H1 (cell line): ENCODE measurements at regions not wholly inside any gene's neighbourhood (a gene's known extent, or its start where the extent isn't known, plus 50 kb on each side); places are given as distances from the start of the nearest gene placed in this dataset.

Source experiments
- CTCF ChIA-PET: fragments of 300-600 bp; sonication (Branson Sonifier 250); formaldehyde crosslinking; loops from one replicate; lab custom pipeline; 2021; ENCODE audit not compliant: partially characterized antibody; lab: Charles Lee
- POLR2A ChIA-PET: fragments of 300-600 bp; sonication (Branson Sonifier 250); formaldehyde crosslinking; loops from one replicate; lab custom pipeline; 2021; ENCODE audit warnings: inconsistent platforms; ENCODE audit not compliant: partially characterized antibody; lab: Charles Lee
- DNase-seq, 2 experiments: peaks; one replicate each; pipeline versions ENCODE4 v3.0.0 to v3.0.0-alpha.2; 2010 to 2022; ENCODE audit warnings: low spot score in 2 of 2, low read depth in 1 of 2, mixed read lengths in 1 of 2
- FAIRE-seq: peaks from 2 replicates; lab custom pipeline; 2011; peaks lifted over from hg19 to GRCh38; lab: Jason Lieb, UNC
- H2AFZ ChIP-seq: 2 replicates; pipeline ENCODE4 v1.8.1; 2012; ENCODE audit warnings: low read length, inconsistent platforms
- H2AK5ac ChIP-seq: 2 replicates; pipeline ENCODE4 v1.6.1; 2013; ENCODE audit warnings: low read depth, low read length
- H2BK120ac ChIP-seq: replicated peaks from 2 replicates; pipeline ENCODE3; 2013; ENCODE audit warnings: low read depth, low read length, inconsistent platforms
- H2BK12ac ChIP-seq: 2 replicates; pipeline ENCODE4 v1.6.1; 2013; ENCODE audit warnings: low read depth, low read length
- H2BK15ac ChIP-seq: 2 replicates; pipeline ENCODE4 v1.6.1; 2013; ENCODE audit warnings: low read length
- H2BK20ac ChIP-seq: 2 replicates; pipeline ENCODE4 v1.6.1; 2013; ENCODE audit warnings: low read length
- H2BK5ac ChIP-seq: 2 replicates; pipeline ENCODE4 v1.6.1; 2013; ENCODE audit warnings: low read depth, low read length
- H3K14ac ChIP-seq: 2 replicates; pipeline ENCODE4 v1.6.1; 2013; ENCODE audit warnings: inconsistent platforms; ENCODE audit not compliant: insufficient read length
- H3K18ac ChIP-seq: 2 replicates; pipeline ENCODE4 v1.6.1; 2013; ENCODE audit warnings: low read length; ENCODE audit errors: extremely low read depth
- H3K23ac ChIP-seq: 2 replicates; pipeline ENCODE4 v1.6.1; 2013; ENCODE audit warnings: inconsistent platforms; ENCODE audit not compliant: insufficient read length
- H3K23me2 ChIP-seq: 2 replicates; pipeline ENCODE4 v1.6.1; 2013; ENCODE audit warnings: low read depth, low read length
- H3K27ac ChIP-seq: 2 replicates; pipeline ENCODE4 v1.6.1; 2011; ENCODE audit warnings: low read depth, low read length, inconsistent platforms
- H3K27me3 ChIP-seq, 4 experiments: replicated peaks in 1 of 4; 1 replicate in 1 of 4; 2 replicates in 3 of 4; pipeline versions ENCODE4 v1.6.1 to v1.8.1; 2011 to 2013; ENCODE audit warnings: low read length in 3 of 4, mild to moderate bottlenecking in 3 of 4, inconsistent platforms in 2 of 4, mixed read lengths in 2 of 4, moderate library complexity in 1 of 4; ENCODE audit not compliant: control insufficient read depth in 3 of 4, insufficient read depth in 3 of 4; ENCODE audit errors: extremely low read depth in 1 of 4
- H3K36me3 ChIP-seq, 4 experiments: 2 replicates each; pipeline versions ENCODE4 v1.6.1 to v1.8.1; 2011 to 2013; ENCODE audit warnings: mild to moderate bottlenecking in 4 of 4, low read length in 3 of 4, moderate library complexity in 2 of 4, control low read depth in 1 of 4, inconsistent platforms in 1 of 4; ENCODE audit not compliant: insufficient read depth in 4 of 4, control insufficient read depth in 2 of 4
- H3K4ac ChIP-seq: replicated peaks from 2 replicates; pipeline ENCODE3; 2013; ENCODE audit warnings: low read length, low read depth, mixed read lengths, inconsistent platforms; ENCODE audit not compliant: insufficient read length
- H3K4me1 ChIP-seq, 4 experiments: replicated peaks in 1 of 4; 1 replicate in 1 of 4; 2 replicates in 3 of 4; pipeline versions ENCODE4 v1.6.1 to v1.8.1; 2011 to 2013; ENCODE audit warnings: low read length in 3 of 4, inconsistent platforms in 2 of 4, mixed read lengths in 1 of 4; ENCODE audit not compliant: insufficient read depth in 4 of 4, control insufficient read depth in 3 of 4
- H3K4me2 ChIP-seq, 2 experiments: 2 replicates each; pipeline versions ENCODE4 v1.6.1 to v1.8.1; 2011 to 2013; ENCODE audit warnings: low read depth in 2 of 2, low read length in 2 of 2, control low read depth in 1 of 2, inconsistent platforms in 1 of 2, mild to moderate bottlenecking in 1 of 2; ENCODE audit not compliant: insufficient read depth in 1 of 2
- H3K4me3 ChIP-seq, 4 experiments: fragments of 200-600, 300-600 bp in 1 of 4; sonication (generic), shearing (Covaris generic), sonication (Bioruptor Twin) in 1 of 4; 2 replicates each; pipeline versions ENCODE4 v1.5.1 to v1.8.1; 2011 to 2016; ENCODE audit warnings: low read length in 4 of 4, low read depth in 3 of 4, control low read depth in 2 of 4, inconsistent platforms in 2 of 4, mild to moderate bottlenecking in 2 of 4, mixed read lengths in 1 of 4, moderate library complexity in 1 of 4; ENCODE audit not compliant: insufficient read depth in 2 of 4; ENCODE audit errors: extremely low read depth in 1 of 4
- H3K56ac ChIP-seq: replicated peaks from 2 replicates; pipeline ENCODE3; 2013; ENCODE audit warnings: low read depth, mild to moderate bottlenecking, mixed read lengths, low read length, inconsistent platforms; ENCODE audit not compliant: insufficient read length
- H3K79me1 ChIP-seq: 2 replicates; pipeline ENCODE4 v1.6.1; 2013; ENCODE audit warnings: low read depth, low read length, control low read depth
- H3K79me2 ChIP-seq, 2 experiments: 2 replicates each; pipeline versions ENCODE4 v1.6.1 to v1.8.1; 2012 to 2013; ENCODE audit warnings: low read length in 2 of 2, mild to moderate bottlenecking in 2 of 2, inconsistent platforms in 1 of 2; ENCODE audit not compliant: insufficient read depth in 2 of 2, control insufficient read depth in 1 of 2
- H3K9ac ChIP-seq, 4 experiments: replicated peaks in 1 of 4; 1 replicate in 1 of 4; 2 replicates in 3 of 4; pipeline versions ENCODE4 v1.6.1 to v1.8.1; 2011 to 2013; ENCODE audit warnings: low read depth in 3 of 4, low read length in 3 of 4, control low read depth in 2 of 4, mild to moderate bottlenecking in 2 of 4, moderate library complexity in 2 of 4, inconsistent platforms in 1 of 4; ENCODE audit errors: extremely low read depth in 1 of 4
- H3K9me3 ChIP-seq, 2 experiments: 2 replicates each; pipeline versions ENCODE4 v1.6.1 to v1.8.1; 2012 to 2013; ENCODE audit warnings: mild to moderate bottlenecking in 2 of 2, moderate library complexity in 2 of 2, control low read depth in 1 of 2, inconsistent platforms in 1 of 2, low read depth in 1 of 2, low read length in 1 of 2, mixed read lengths in 1 of 2; ENCODE audit not compliant: insufficient read depth in 2 of 2
- H4K20me1 ChIP-seq, 2 experiments: replicated peaks in 1 of 2; 2 replicates each; pipeline versions ENCODE3 to v1.8.1; 2011 to 2013; ENCODE audit warnings: inconsistent platforms in 2 of 2, low read length in 2 of 2, mild to moderate bottlenecking in 1 of 2; ENCODE audit not compliant: insufficient read depth in 2 of 2, control insufficient read depth in 1 of 2
- H4K5ac ChIP-seq: 2 replicates; pipeline ENCODE4 v1.6.1; 2013; ENCODE audit warnings: low read length, low read depth, mixed read lengths, inconsistent platforms; ENCODE audit not compliant: insufficient read length
- H4K8ac ChIP-seq: 2 replicates; pipeline ENCODE4 v1.8.0; 2013; ENCODE audit warnings: mild to moderate bottlenecking, moderate library complexity, low read length, inconsistent platforms; ENCODE audit not compliant: insufficient read depth; ENCODE audit errors: extremely low read depth
- H4K91ac ChIP-seq: replicated peaks from 2 replicates; pipeline ENCODE3; 2013; ENCODE audit warnings: low read length, mixed read lengths, inconsistent platforms; ENCODE audit not compliant: insufficient read length
- ATF3 ChIP-seq: IDR thresholded peaks from 2 replicates; pipeline ENCODE4 v1.6.1; 2011; ENCODE audit warnings: low read depth, mild to moderate bottlenecking, low read length; ENCODE audit not compliant: insufficient read depth
- CEBPB ChIP-seq: IDR thresholded peaks from 2 replicates; pipeline ENCODE4 v1.6.1; 2012; ENCODE audit warnings: low read depth, low read length
- CREB1 ChIP-seq: IDR thresholded peaks from 2 replicates; pipeline ENCODE4 v1.6.1; 2012; ENCODE audit warnings: inconsistent platforms
- RFX5 ChIP-seq: IDR thresholded peaks from 2 replicates; pipeline ENCODE4 v1.6.1; 2011; ENCODE audit warnings: low read depth, low read length, improper control_type of control experiment, borderline replicate concordance
- WGBS, 2 experiments: shearing (Covaris generic) in 1 of 2; methylation state at CpG; one replicate each; pipeline versions ENCODE4 v1.1.6 to v1.1.7; 2013 to 2015; ENCODE audit warnings: low lambda C conversion rate in 2 of 2, mixed read lengths in 2 of 2, inconsistent platforms in 1 of 2, low coverage in 1 of 2, missing lambda C conversion rate in 1 of 2; ENCODE audit not compliant: insufficient replicate concordance in 2 of 2, insufficient coverage in 1 of 2, insufficient read length in 1 of 2; ENCODE audit errors: extremely low coverage in 1 of 2, missing lambda C conversion rate in 1 of 2; 5-methylcytosine and 5-hydroxymethylcytosine counted together

- DNase-seq, result no peak
- Histone ChIP-seq H3K4me2 (no peak overlapping the region), H3K9ac (no peak overlapping the region), H3K4me1 (peaks cover 0 to 3% (median 0%) of the 10 kb centered on the region in 4 experiments; a peak in 1 of 7 replicates), H2BK20ac (no peak overlapping the region), H3K23ac (no peak overlapping the region), H4K5ac (no peak overlapping the region), H2BK12ac (no peak overlapping the region), H3K14ac (no peak overlapping the region), H3K23me2 (no peaks in the 10 kb centered on the region; the same call in 1 of the 2 replicates), H4K8ac (no peak overlapping the region), H3K56ac (no peak overlapping the region), H4K20me1 (no peaks in the 10 kb centered on the region), H3K79me1 (no peaks in the 10 kb centered on the region), H3K4me3 (no peak overlapping the region), H2BK120ac (no peak overlapping the region), H2BK5ac (no peak overlapping the region), H3K18ac (no peak overlapping the region), H3K79me2 (no peaks in the 10 kb centered on the region), H3K36me3 (no peaks in the 10 kb centered on the region), H3K9me3 (peaks cover 0 to 25% of the 10 kb centered on the region in 2 experiments; a peak in 2 of 4 replicates), H4K91ac (no peak overlapping the region), H2BK15ac (no peak overlapping the region), H3K27me3 (no peaks in the 10 kb centered on the region), H2AFZ (no peak overlapping the region), H3K4ac (no peak overlapping the region), H2AK5ac (no peak overlapping the region), H3K27ac (no peak overlapping the region)
- no peak for FAIRE-seq
- POLR2A ChIA-PET, result no interaction called here
- WGBS, 2 experiments, result 77% methylated on average over 15 of the region's 16 CpGs; no CpG with 5 or more reads in 1 of the 2 experiments
- TF ChIP-seq CEBPB (no peak), ATF3 (no peak), CREB1 (no peak), RFX5 (no peak)
- CTCF ChIA-PET, result no interaction called here
Observed at GRCh38 chr20:25992146-25992545, 295.5 kb upstream of the ZNF337 start.
